A204.1 (cell line): ENCODE measurements at regions not wholly inside any gene's neighbourhood (a gene's known extent, or its start where the extent isn't known, plus 50 kb on each side); places are given as distances from the start of the nearest gene placed in this dataset.

ENCODE experiments used
- FAIRE-seq: peaks from 2 replicates; lab custom pipeline; 2012; peaks lifted over from hg19 to GRCh38; lab: Jason Lieb, UNC

- no peak for FAIRE-seq
These were observed 87.0 kb upstream of the SLC25A13 start for GRCh38 chr7:96408881-96409280.

- FAIRE-seq = no peak
These were observed 85.5 kb upstream of the SLC25A13 start for GRCh38 chr7:96407427-96407826.

GRCh38 chr7:96402913-96403312 is 81.0 kb upstream of the SLC25A13 start:
- no peak for FAIRE-seq

- no peak for FAIRE-seq
These were observed 79.3 kb upstream of the SLC25A13 start for GRCh38 chr7:96401200-96401599.

- no peak for FAIRE-seq
These were observed 78.6 kb upstream of the SLC25A13 start for GRCh38 chr7:96400518-96400917.

- FAIRE-seq = no peak
These were observed 78.1 kb upstream of the SLC25A13 start for GRCh38 chr7:96400001-96400400.

GRCh38 chr7:96397936-96398598 is 76.2 kb upstream of the SLC25A13 start:
- no peak for FAIRE-seq

- FAIRE-seq = no peak
These were observed 66.9 kb upstream of the SLC25A13 start for GRCh38 chr7:96388620-96389383.

- no peak for FAIRE-seq
These were observed 66.3 kb upstream of the SLC25A13 start for GRCh38 chr7:96388166-96388565.

- no peak for FAIRE-seq
These were observed 58.2 kb upstream of the SLC25A13 start for GRCh38 chr7:96380111-96380512.

GRCh38 chr7:96377399-96377798 is 55.5 kb upstream of the SLC25A13 start:
- FAIRE-seq = no peak
